ENCODE measurements at regions not wholly inside any gene's neighbourhood (a gene's known extent, or its start where the extent isn't known, plus 50 kb on each side); places are given as distances from the start of the nearest gene placed in this dataset.

GRCh38 chr18:24530630-24531111, 70.2 kb downstream of the HRH4 start:
- no peak for FAIRE-seq
- DNase-seq (ENCODE audit: extremely low spot score, insufficient read length, low read depth) = no peak

- FAIRE-seq (no peak), DNase-seq (ENCODE audit: extremely low spot score, insufficient read length, low read depth) (no peak)
These were observed 73.8 kb downstream of the HRH4 start for GRCh38 chr18:24534271-24534670.

GRCh38 chr18:24534737-24535136, 74.3 kb downstream of the HRH4 start:
- no peak for DNase-seq (ENCODE audit: extremely low spot score, insufficient read length, low read depth)
- FAIRE-seq = no peak

- FAIRE-seq (no peak), DNase-seq (ENCODE audit: extremely low spot score, insufficient read length, low read depth) (no peak)
These were observed 75.3 kb downstream of the HRH4 start for GRCh38 chr18:24535527-24536295.

GRCh38 chr18:24536326-24536725, 75.9 kb downstream of the HRH4 start:
- no peak for FAIRE-seq
- no peak for DNase-seq (ENCODE audit: extremely low spot score, insufficient read length, low read depth)

GRCh38 chr18:24536834-24537233, 76.4 kb downstream of the HRH4 start:
- DNase-seq (ENCODE audit: extremely low spot score, insufficient read length, low read depth) (no peak), FAIRE-seq (no peak)

GRCh38 chr18:24538414-24539264, 78.2 kb downstream of the HRH4 start:
- DNase-seq (ENCODE audit: extremely low spot score, insufficient read length, low read depth) (no peak), FAIRE-seq (no peak)

GRCh38 chr18:24539866-24540617, 79.6 kb downstream of the HRH4 start:
- FAIRE-seq (no peak), DNase-seq (ENCODE audit: extremely low spot score, insufficient read length, low read depth) (no peak)

- DNase-seq (ENCODE audit: extremely low spot score, insufficient read length, low read depth) (no peak), FAIRE-seq (no peak)
These were observed 80.5 kb downstream of the HRH4 start for GRCh38 chr18:24540896-24541295.

- no peak for FAIRE-seq
- DNase-seq (ENCODE audit: extremely low spot score, insufficient read length, low read depth) = no peak
These were observed 82.8 kb downstream of the HRH4 start for GRCh38 chr18:24543086-24543794.

- FAIRE-seq (no peak), DNase-seq (ENCODE audit: extremely low spot score, insufficient read length, low read depth) (no peak)
These were observed 83.5 kb downstream of the HRH4 start for GRCh38 chr18:24543795-24544498.

- no peak for FAIRE-seq
These were observed 84.5 kb downstream of the HRH4 start for GRCh38 chr18:24544949-24545348.

GRCh38 chr18:24545651-24546050, 85.2 kb downstream of the HRH4 start:
- FAIRE-seq = no peak
- no peak for DNase-seq (ENCODE audit: extremely low spot score, insufficient read length, low read depth)

More at GRCh38 chr18:24544949-24545348, 84.5 kb downstream of the HRH4 start:
- DNase-seq (ENCODE audit: extremely low spot score, insufficient read length, low read depth) = no peak

GRCh38 chr18:24546307-24546706, 85.9 kb downstream of the HRH4 start:
- no peak for FAIRE-seq
- DNase-seq (ENCODE audit: extremely low spot score, insufficient read length, low read depth) = no peak

- FAIRE-seq = no peak
- DNase-seq (ENCODE audit: extremely low spot score, insufficient read length, low read depth) = no peak
These were observed 88.1 kb downstream of the HRH4 start for GRCh38 chr18:24548583-24548982.

- DNase-seq (ENCODE audit: extremely low spot score, insufficient read length, low read depth) = no peak
- no peak for FAIRE-seq
These were observed 91.8 kb downstream of the HRH4 start for GRCh38 chr18:24552218-24552617.

GRCh38 chr18:24553571-24554285, 93.3 kb downstream of the HRH4 start:
- no peak for DNase-seq (ENCODE audit: extremely low spot score, insufficient read length, low read depth)
- FAIRE-seq = no peak

GRCh38 chr18:24558403-24558802, 98.0 kb downstream of the HRH4 start:
- FAIRE-seq (no peak), DNase-seq (ENCODE audit: extremely low spot score, insufficient read length, low read depth) (no peak)

GRCh38 chr18:24559526-24559925, 99.1 kb downstream of the HRH4 start:
- no peak for FAIRE-seq

More at GRCh38 chr18:24559526-24559925, 99.1 kb downstream of the HRH4 start:
- no peak for DNase-seq (ENCODE audit: extremely low spot score, insufficient read length, low read depth)

All from GM18507 (cell line).